B cell (primary cell): ENCODE measurements at regions not wholly inside any gene's neighbourhood (a gene's known extent, or its start where the extent isn't known, plus 50 kb on each side); places are given as distances from the start of the nearest gene placed in this dataset.

ENCODE experiments used
- ATAC-seq: fragments of 200-7000 bp; cut with Tn5 transposase; one replicate; pipeline ENCODE4 v1.10.0; 2021; ENCODE audit warnings: low read depth, mild to moderate bottlenecking, moderate number of reproducible peaks, moderate library complexity
- CTCF ChIA-PET: fragments of 350-600 bp; sonication (Branson Sonifier 250); formaldehyde crosslinking; loops from one replicate; lab custom pipeline; 2021; ENCODE audit warnings: antibody characterized with exemption, inconsistent platforms; lab: Charles Lee
- POLR2A ChIA-PET: fragments of 350-600 bp; sonication (Branson Sonifier 250); formaldehyde crosslinking; loops from one replicate; lab custom pipeline; 2021; ENCODE audit warnings: antibody characterized with exemption; lab: Charles Lee
- DNase-seq: peaks from one replicate; pipeline ENCODE4 v3.0.0; 2013
- H2AFZ ChIP-seq: 2 replicates; pipeline ENCODE4 v1.6.1; 2012; ENCODE audit warnings: mild to moderate bottlenecking, low read depth, low read length; ENCODE audit not compliant: insufficient read depth, poor library complexity, severe bottlenecking
- H3K27ac ChIP-seq, 2 donors: 1 replicate in 1 of 2; 2 replicates in 1 of 2; pipeline ENCODE4 v1.5.1; 2012 to 2013; ENCODE audit warnings: low read length in 2 of 2, mild to moderate bottlenecking in 2 of 2, moderate library complexity in 1 of 2
- H3K27me3 ChIP-seq, 4 experiments: fragments of 200-600 bp in 1 of 4; sonication (generic) in 1 of 4; replicated peaks in 1 of 4; 1 replicate in 2 of 4; 2 replicates in 2 of 4; pipeline versions ENCODE4 v1.6.1 to v1.7.0; 2013 to 2016; ENCODE audit warnings: low read length in 3 of 4, mild to moderate bottlenecking in 2 of 4, mixed read lengths in 1 of 4, moderate library complexity in 1 of 4; ENCODE audit not compliant: insufficient read depth in 4 of 4, control insufficient read depth in 3 of 4; ENCODE audit errors: control extremely low read depth in 1 of 4
- H3K36me3 ChIP-seq, 2 experiments: replicated peaks in 1 of 2; 1 replicate in 1 of 2; 2 replicates in 1 of 2; pipeline versions ENCODE4 v1.6.1 to v1.7.1; 2013; ENCODE audit warnings: low read length in 1 of 2; ENCODE audit not compliant: insufficient read depth in 2 of 2, control insufficient read depth in 1 of 2; ENCODE audit errors: control extremely low read depth in 1 of 2, extremely low read depth in 1 of 2
- H3K4me1 ChIP-seq, 2 donors: fragments of 200-600 bp in 1 of 2; sonication (generic) in 1 of 2; 1 replicate in 1 of 2; 2 replicates in 1 of 2; pipeline versions ENCODE4 v1.5.1 to v1.6.1; 2013 to 2017; ENCODE audit warnings: low read length in 2 of 2; ENCODE audit not compliant: control insufficient read depth in 2 of 2, insufficient read depth in 2 of 2
- H3K4me2 ChIP-seq: replicated peaks from 2 replicates; pipeline ENCODE3; 2012; ENCODE audit warnings: mild to moderate bottlenecking, low read depth, low read length; ENCODE audit not compliant: poor library complexity, severe bottlenecking
- H3K4me3 ChIP-seq, 5 experiments: fragments of 200-600 bp in 1 of 5; sonication (generic) in 1 of 5; 1 replicate in 3 of 5; 2 replicates in 2 of 5; pipeline versions ENCODE4 v1.5.1 to v1.7.0; 2011 to 2016; ENCODE audit warnings: low read length in 4 of 5, mild to moderate bottlenecking in 4 of 5, low read depth in 2 of 5, control low read depth in 1 of 5, moderate library complexity in 1 of 5; ENCODE audit not compliant: insufficient read depth in 1 of 5; ENCODE audit errors: control extremely low read depth in 1 of 5, extremely low read depth in 1 of 5
- H3K79me2 ChIP-seq: fragments of 200-600 bp; sonication (generic); one replicate; pipeline ENCODE4 v1.6.0; 2016; ENCODE audit warnings: low read length; ENCODE audit not compliant: control insufficient read depth, insufficient read depth
- H3K9ac ChIP-seq: fragments of 200-600 bp; sonication (generic); 2 replicates; pipeline ENCODE4 v1.6.1; 2017; ENCODE audit warnings: mild to moderate bottlenecking, low read length, moderate library complexity
- H3K9me3 ChIP-seq, 3 donors: one replicate each; pipeline versions ENCODE4 v1.6.1 to v1.7.1; 2013; ENCODE audit warnings: low read length in 2 of 3; ENCODE audit not compliant: control insufficient read depth in 2 of 3, insufficient read depth in 1 of 3; ENCODE audit errors: control extremely low read depth in 1 of 3
- H4K20me1 ChIP-seq: 2 replicates; pipeline ENCODE4 v1.6.0; 2012; ENCODE audit warnings: mild to moderate bottlenecking, low read length; ENCODE audit not compliant: insufficient read depth, control insufficient read depth, poor library complexity, severe bottlenecking
- H3K27ac Mint-ChIP-seq: one replicate; pipeline ENCODE4 v1.8.0; 2021; ENCODE audit warnings: mixed read lengths
- H3K27me3 Mint-ChIP-seq: one replicate; pipeline ENCODE4 v1.8.0; 2021; ENCODE audit warnings: mixed read lengths
- H3K4me1 Mint-ChIP-seq: one replicate; pipeline ENCODE4 v1.8.0; 2021; ENCODE audit warnings: mixed read lengths
- H3K4me3 Mint-ChIP-seq: one replicate; pipeline ENCODE4 v1.8.0; 2021; ENCODE audit warnings: mixed read lengths
- H3K9me3 Mint-ChIP-seq: one replicate; pipeline ENCODE4 v1.8.0; 2022; ENCODE audit warnings: mixed read lengths; ENCODE audit not compliant: insufficient read depth
- EZH2 ChIP-seq: IDR thresholded peaks from 2 replicates; pipeline ENCODE4 v1.6.1; 2012; ENCODE audit warnings: borderline replicate concordance, low read depth, mild to moderate bottlenecking, moderate library complexity, low read length; ENCODE audit not compliant: insufficient read depth, poor library complexity, severe bottlenecking
- WGBS: methylation state at CpG from one replicate; pipeline ENCODE4 v1.1.5; 2013; ENCODE audit warnings: missing lambda C conversion rate; ENCODE audit not compliant: insufficient coverage; 5-methylcytosine and 5-hydroxymethylcytosine counted together
- intact Hi-C: fragments of 100-400 bp; cut with micrococcal nuclease; formaldehyde crosslinking; loops from one replicate; pipeline ENCODE4 v1.10.0; 2022
- TF ChIP-seq, protein P1 (sequence below): fragments of 200-600 bp; IDR thresholded peaks from one replicate; pipeline ENCODE4 v1.8.0; 2022; ENCODE audit warnings: antibody characterized with exemption, mild to moderate bottlenecking

DNA sequence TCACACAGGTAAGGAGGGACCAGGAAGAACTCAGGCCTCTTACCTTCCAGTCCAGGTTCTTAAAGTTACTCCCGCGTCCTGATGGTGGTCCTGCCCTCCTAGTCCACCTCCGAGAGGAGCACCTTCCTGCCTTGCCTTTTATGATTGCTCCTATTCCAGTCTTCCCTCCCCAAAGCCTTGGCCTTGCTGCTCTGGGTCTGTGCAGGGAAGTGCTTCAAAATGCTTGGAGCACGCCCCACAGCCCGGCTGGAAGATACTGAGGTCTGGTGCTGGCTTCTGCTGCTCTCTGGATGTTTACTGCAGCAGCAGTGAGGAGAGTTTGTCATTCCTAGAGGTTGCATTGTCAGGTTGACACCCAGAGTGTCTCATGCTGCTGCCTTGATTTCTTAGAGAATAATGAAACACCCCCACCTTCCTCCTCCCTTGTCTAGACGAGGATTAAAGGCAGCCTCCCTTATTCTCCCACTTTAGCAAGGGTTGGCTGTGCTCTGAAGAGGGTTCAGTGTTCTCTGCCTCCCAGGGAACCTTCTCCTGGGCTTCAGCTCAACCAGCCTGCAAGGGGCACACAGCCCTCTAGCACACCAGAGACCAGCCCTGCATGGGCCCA lies 142.2 kb upstream of the CACNA1E start:
- no peaks in the 10 kb centered on the region for H3K4me1 ChIP-seq
- WGBS: 95% methylated on average over 5 of the region's 6 CpGs
- H3K27ac ChIP-seq: no peak overlapping the region
- ATAC-seq: no peak
- POLR2A ChIA-PET: no interaction called here
- no peak for DNase-seq
- peaks cover 0 to 5% (median 0%) of the 10 kb centered on the region in 4 experiments for H3K27me3 ChIP-seq
- H3K9ac ChIP-seq: no peak overlapping the region
- H3K36me3 ChIP-seq: no peaks in the 10 kb centered on the region
- H4K20me1 ChIP-seq: no peaks in the 10 kb centered on the region
- intact Hi-C loops: no loop called here
- H3K9me3 ChIP-seq: peaks cover 0 to 5% (median 1%) of the 10 kb centered on the region in 3 donors
- Mint-ChIP-seq H3K27me3 (peaks cover 25% of the 10 kb centered on the region), H3K4me1 (no peaks in the 10 kb centered on the region), H3K9me3 (no peaks in the 10 kb centered on the region), H3K4me3 (no peak overlapping the region), H3K27ac (no peak overlapping the region)
- CTCF ChIA-PET: no interaction called here
- H3K4me2 ChIP-seq: no peak overlapping the region
- no peaks in the 10 kb centered on the region for H3K79me2 ChIP-seq
- TF ChIP-seq, protein P1, sequence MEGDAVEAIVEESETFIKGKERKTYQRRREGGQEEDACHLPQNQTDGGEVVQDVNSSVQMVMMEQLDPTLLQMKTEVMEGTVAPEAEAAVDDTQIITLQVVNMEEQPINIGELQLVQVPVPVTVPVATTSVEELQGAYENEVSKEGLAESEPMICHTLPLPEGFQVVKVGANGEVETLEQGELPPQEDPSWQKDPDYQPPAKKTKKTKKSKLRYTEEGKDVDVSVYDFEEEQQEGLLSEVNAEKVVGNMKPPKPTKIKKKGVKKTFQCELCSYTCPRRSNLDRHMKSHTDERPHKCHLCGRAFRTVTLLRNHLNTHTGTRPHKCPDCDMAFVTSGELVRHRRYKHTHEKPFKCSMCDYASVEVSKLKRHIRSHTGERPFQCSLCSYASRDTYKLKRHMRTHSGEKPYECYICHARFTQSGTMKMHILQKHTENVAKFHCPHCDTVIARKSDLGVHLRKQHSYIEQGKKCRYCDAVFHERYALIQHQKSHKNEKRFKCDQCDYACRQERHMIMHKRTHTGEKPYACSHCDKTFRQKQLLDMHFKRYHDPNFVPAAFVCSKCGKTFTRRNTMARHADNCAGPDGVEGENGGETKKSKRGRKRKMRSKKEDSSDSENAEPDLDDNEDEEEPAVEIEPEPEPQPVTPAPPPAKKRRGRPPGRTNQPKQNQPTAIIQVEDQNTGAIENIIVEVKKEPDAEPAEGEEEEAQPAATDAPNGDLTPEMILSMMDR: no peak
- no peak for TF ChIP-seq EZH2
- no peak overlapping the region for H3K4me3 ChIP-seq
- H2AFZ ChIP-seq: no peak overlapping the region

DNA sequence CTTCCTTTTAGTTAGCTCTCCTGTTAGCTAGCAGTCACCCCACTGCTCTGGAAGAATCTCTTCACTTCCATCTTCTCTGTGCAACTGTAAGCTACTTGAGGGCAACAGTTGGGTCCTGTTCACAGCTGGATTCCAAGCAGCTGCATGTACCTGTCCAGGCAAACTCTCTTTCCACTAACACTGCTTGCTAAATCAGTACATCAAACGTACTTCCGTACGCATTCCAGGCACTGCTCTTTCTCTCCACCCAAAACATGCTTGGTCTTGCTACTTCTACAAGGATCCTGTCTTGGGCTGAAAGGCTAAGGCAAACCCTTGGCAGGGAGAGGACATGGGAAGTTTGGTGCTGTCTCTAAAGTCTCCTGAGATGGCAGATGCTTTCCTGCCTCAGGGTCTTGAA lies 139.2 kb upstream of the CACNA1E start:
- Histone ChIP-seq H3K36me3 (no peaks in the 10 kb centered on the region), H3K9me3 (no peaks in the 10 kb centered on the region), H3K27ac (no peak overlapping the region), H2AFZ (no peak overlapping the region), H3K4me1 (no peaks in the 10 kb centered on the region), H3K27me3 (peaks cover 0 to 5% (median 0%) of the 10 kb centered on the region in 4 experiments), H4K20me1 (no peaks in the 10 kb centered on the region), H3K4me3 (no peak overlapping the region), H3K79me2 (no peaks in the 10 kb centered on the region), H3K4me2 (no peak overlapping the region), H3K9ac (no peak overlapping the region)
- intact Hi-C loops: no loop called here
- ChIA-PET POLR2A (no interaction called here), CTCF (no interaction called here)
- no peak for TF ChIP-seq EZH2
- TF ChIP-seq, protein P1: no peak
- ATAC-seq (no peak), DNase-seq (no peak)
- H3K27ac Mint-ChIP-seq: no peak overlapping the region
- WGBS: 90% methylated on average over 2 of the region's 3 CpGs
- H3K9me3 Mint-ChIP-seq: no peaks in the 10 kb centered on the region
- H3K4me1 Mint-ChIP-seq: no peaks in the 10 kb centered on the region
- H3K4me3 Mint-ChIP-seq: no peak overlapping the region
- H3K27me3 Mint-ChIP-seq: peaks cover 28% of the 10 kb centered on the region
